Ishikawa (cell line): ENCODE measurements at regions not wholly inside any gene's neighbourhood (a gene's known extent, or its start where the extent isn't known, plus 50 kb on each side); places are given as distances from the start of the nearest gene placed in this dataset.

Source experiments
- CEBPB ChIP-seq: IDR thresholded peaks from 2 replicates; pipeline ENCODE4 v1.6.1; 2012
- CREB1 ChIP-seq: IDR thresholded peaks from 2 replicates; pipeline ENCODE4 v1.6.1; 2012; ENCODE audit warnings: low read depth
- EGR1 ChIP-seq: IDR thresholded peaks from 2 replicates; pipeline ENCODE4 v1.6.1; 2012
- EP300 ChIP-seq: IDR thresholded peaks from 2 replicates; pipeline ENCODE4 v1.6.1; 2012; ENCODE audit warnings: borderline replicate concordance
- FOXM1 ChIP-seq: IDR thresholded peaks from 2 replicates; pipeline ENCODE4 v1.6.1; 2012; ENCODE audit warnings: low read depth, borderline replicate concordance
- MAX ChIP-seq: IDR thresholded peaks from 2 replicates; pipeline ENCODE4 v1.6.1; 2012
- NFIC ChIP-seq: IDR thresholded peaks from 2 replicates; pipeline ENCODE4 v1.6.1; 2012
- RAD21 ChIP-seq: IDR thresholded peaks from 2 replicates; pipeline ENCODE4 v1.6.1; 2012; ENCODE audit warnings: low read depth
- TAF1 ChIP-seq: IDR thresholded peaks from 2 replicates; pipeline ENCODE4 v1.6.1; 2012; ENCODE audit warnings: low read depth, mild to moderate bottlenecking
- TCF12 ChIP-seq: IDR thresholded peaks from 2 replicates; pipeline ENCODE4 v1.6.1; 2012; ENCODE audit warnings: low read depth
- TEAD4 ChIP-seq: IDR thresholded peaks from 2 replicates; pipeline ENCODE4 v1.6.1; 2012
- YY1 ChIP-seq: IDR thresholded peaks from 2 replicates; pipeline ENCODE4 v1.6.1; 2012; ENCODE audit warnings: low read depth
- ZBTB7A ChIP-seq: IDR thresholded peaks from 2 replicates; pipeline ENCODE4 v1.6.1; 2012; ENCODE audit warnings: low read depth
- TF ChIP-seq, protein P1 (sequence below): IDR thresholded peaks from 2 replicates; pipeline ENCODE4 v1.6.1; 2012
- TF ChIP-seq, protein P2 (sequence below): IDR thresholded peaks from 2 replicates; pipeline ENCODE4 v1.6.1; 2012; ENCODE audit warnings: low read depth, mild to moderate bottlenecking

DNA sequence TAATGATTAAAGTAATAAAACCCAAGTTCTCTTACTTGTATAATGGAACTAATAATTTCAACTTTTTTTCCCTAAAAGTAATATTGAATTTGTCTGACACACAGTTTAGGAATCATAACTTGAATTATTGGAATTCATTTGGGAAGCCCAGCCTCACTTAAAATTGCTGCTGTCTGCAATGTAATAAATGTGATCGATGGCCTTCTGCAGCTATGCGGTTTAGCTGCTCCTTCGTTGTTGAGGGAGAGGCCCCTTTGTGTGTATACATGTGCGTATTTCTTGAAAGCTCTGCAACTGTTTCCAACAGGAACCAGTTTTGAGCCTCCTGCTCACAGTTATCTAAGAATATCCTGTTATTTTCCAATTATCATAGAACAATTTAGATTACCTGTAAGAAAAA, 152.5 kb downstream of the AKR1D1 start:
- TF ChIP-seq TCF12 (no peak), RAD21 (no peak), TEAD4 (no peak), TAF1 (no peak), CREB1 (no peak), FOXM1 (no peak), NFIC (no peak), YY1 (no peak), EP300 (no peak)
- TF ChIP-seq, protein P1, sequence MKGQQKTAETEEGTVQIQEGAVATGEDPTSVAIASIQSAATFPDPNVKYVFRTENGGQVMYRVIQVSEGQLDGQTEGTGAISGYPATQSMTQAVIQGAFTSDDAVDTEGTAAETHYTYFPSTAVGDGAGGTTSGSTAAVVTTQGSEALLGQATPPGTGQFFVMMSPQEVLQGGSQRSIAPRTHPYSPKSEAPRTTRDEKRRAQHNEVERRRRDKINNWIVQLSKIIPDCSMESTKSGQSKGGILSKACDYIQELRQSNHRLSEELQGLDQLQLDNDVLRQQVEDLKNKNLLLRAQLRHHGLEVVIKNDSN, result no peak
- TF ChIP-seq, protein P2, sequence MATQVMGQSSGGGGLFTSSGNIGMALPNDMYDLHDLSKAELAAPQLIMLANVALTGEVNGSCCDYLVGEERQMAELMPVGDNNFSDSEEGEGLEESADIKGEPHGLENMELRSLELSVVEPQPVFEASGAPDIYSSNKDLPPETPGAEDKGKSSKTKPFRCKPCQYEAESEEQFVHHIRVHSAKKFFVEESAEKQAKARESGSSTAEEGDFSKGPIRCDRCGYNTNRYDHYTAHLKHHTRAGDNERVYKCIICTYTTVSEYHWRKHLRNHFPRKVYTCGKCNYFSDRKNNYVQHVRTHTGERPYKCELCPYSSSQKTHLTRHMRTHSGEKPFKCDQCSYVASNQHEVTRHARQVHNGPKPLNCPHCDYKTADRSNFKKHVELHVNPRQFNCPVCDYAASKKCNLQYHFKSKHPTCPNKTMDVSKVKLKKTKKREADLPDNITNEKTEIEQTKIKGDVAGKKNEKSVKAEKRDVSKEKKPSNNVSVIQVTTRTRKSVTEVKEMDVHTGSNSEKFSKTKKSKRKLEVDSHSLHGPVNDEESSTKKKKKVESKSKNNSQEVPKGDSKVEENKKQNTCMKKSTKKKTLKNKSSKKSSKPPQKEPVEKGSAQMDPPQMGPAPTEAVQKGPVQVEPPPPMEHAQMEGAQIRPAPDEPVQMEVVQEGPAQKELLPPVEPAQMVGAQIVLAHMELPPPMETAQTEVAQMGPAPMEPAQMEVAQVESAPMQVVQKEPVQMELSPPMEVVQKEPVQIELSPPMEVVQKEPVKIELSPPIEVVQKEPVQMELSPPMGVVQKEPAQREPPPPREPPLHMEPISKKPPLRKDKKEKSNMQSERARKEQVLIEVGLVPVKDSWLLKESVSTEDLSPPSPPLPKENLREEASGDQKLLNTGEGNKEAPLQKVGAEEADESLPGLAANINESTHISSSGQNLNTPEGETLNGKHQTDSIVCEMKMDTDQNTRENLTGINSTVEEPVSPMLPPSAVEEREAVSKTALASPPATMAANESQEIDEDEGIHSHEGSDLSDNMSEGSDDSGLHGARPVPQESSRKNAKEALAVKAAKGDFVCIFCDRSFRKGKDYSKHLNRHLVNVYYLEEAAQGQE, result no peak

DNA sequence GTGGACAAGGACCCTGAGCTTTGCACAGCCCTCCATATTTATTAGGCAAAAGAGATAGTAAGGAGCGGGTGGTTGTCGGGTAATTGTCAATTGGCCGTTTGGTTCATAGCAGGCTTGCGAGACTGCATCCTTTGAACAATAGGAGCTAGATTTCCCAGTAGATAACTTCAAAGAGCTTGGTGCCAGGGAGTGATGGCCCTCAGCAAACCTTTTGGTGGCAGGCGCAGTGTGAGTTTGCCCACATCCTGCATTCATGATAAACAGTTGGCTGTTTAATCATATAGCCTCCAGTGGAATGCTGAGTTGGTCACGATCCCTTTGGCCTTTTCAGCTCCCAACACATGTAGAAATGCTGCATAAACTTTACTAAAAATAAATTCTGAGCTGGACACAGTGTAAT, 156.9 kb downstream of the AKR1D1 start:
- TF ChIP-seq, protein P2, result no peak
- TF ChIP-seq CREB1 (no peak), EP300 (no peak), MAX (no peak), FOXM1 (no peak), TCF12 (no peak)

DNA sequence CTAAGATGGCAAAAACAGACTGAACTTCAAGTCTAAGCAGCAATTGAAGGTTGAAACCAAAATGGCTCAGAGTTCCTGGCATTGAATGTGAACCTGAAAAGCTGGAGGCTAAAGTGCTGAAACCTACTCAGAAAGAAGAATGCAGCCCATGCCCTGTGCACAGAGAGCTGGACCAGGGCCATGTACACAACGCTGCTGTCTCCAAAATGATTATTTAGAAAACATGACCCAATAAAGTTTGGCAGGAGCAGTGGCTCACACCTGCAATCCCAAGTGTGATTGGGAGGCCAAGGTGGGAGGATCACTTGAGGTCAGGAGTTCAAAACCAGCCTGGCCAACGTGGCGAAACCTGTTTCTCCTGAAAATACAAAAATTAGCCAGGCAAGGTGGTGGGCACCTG, 158.9 kb downstream of the AKR1D1 start:
- TF ChIP-seq TAF1, result no peak
- no peak for TF ChIP-seq FOXM1
- no peak for TF ChIP-seq ZBTB7A
- no peak for TF ChIP-seq CREB1
- no peak for TF ChIP-seq CEBPB
- no peak for TF ChIP-seq MAX
- TF ChIP-seq EGR1, result no peak
- TF ChIP-seq RAD21, result no peak
- no peak for TF ChIP-seq YY1
- TF ChIP-seq TCF12, result no peak
- no peak for TF ChIP-seq EP300
- TF ChIP-seq, protein P1, result no peak
- TF ChIP-seq, protein P2, result no peak

- no peak for TF ChIP-seq CREB1
- TF ChIP-seq FOXM1, result no peak
These were observed 161.7 kb downstream of the AKR1D1 start for GRCh38 chr7:138237995-138238394.

- TF ChIP-seq TEAD4 (no peak), FOXM1 (no peak), ZBTB7A (no peak), CREB1 (no peak), CEBPB (no peak)
- TF ChIP-seq, protein P2, result no peak
- TF ChIP-seq, protein P1, result no peak
These were observed 162.7 kb downstream of the AKR1D1 start for GRCh38 chr7:138238734-138239659.
